GM12865 (cell line): ENCODE measurements at regions not wholly inside any gene's neighbourhood (a gene's known extent, or its start where the extent isn't known, plus 50 kb on each side); places are given as distances from the start of the nearest gene placed in this dataset.
"Not testable (repeated sequence)": the region's sequence is repeated elsewhere in the genome, so short reads cannot be mapped to it uniquely, and the experiment has no call there.

Source experiments
- DNase-seq: peaks from one replicate; pipeline ENCODE4 v3.0.0; 2010; ENCODE audit warnings: low read depth
- H3K4me3 ChIP-seq: 2 replicates; pipeline ENCODE4 v1.5.1; 2011; ENCODE audit warnings: mild to moderate bottlenecking, low read depth, low read length, control low read depth
- TF ChIP-seq, protein P1 (sequence below): IDR thresholded peaks from 2 replicates; pipeline ENCODE4 v1.5.1; 2011; ENCODE audit warnings: low read length, control low read depth, low read depth, inconsistent platforms; ENCODE audit not compliant: insufficient read depth; ENCODE audit errors: missing control alignments

DNA sequence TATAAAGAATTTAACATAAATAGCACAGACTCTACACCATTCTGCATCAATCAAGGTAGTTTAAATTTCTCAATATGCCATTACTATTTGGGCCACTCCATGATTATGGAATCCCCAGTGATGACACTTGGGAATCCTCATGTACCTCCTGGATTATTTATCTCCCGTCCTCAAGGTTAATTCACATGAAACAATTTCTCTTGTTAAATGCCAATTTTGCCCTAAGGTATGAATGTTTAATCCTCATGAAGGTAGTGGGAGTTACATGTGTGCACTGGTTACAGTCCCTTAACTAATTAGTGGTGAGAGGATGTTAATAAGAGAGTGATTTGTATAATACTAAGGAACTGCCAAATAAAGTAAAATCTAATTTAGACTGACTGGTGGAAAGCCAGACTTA lies 372.3 kb upstream of the MDFIC2 start:
- no peak overlapping the region for H3K4me3 ChIP-seq
- TF ChIP-seq, protein P1, sequence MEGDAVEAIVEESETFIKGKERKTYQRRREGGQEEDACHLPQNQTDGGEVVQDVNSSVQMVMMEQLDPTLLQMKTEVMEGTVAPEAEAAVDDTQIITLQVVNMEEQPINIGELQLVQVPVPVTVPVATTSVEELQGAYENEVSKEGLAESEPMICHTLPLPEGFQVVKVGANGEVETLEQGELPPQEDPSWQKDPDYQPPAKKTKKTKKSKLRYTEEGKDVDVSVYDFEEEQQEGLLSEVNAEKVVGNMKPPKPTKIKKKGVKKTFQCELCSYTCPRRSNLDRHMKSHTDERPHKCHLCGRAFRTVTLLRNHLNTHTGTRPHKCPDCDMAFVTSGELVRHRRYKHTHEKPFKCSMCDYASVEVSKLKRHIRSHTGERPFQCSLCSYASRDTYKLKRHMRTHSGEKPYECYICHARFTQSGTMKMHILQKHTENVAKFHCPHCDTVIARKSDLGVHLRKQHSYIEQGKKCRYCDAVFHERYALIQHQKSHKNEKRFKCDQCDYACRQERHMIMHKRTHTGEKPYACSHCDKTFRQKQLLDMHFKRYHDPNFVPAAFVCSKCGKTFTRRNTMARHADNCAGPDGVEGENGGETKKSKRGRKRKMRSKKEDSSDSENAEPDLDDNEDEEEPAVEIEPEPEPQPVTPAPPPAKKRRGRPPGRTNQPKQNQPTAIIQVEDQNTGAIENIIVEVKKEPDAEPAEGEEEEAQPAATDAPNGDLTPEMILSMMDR = no peak
- DNase-seq = no peak

DNA sequence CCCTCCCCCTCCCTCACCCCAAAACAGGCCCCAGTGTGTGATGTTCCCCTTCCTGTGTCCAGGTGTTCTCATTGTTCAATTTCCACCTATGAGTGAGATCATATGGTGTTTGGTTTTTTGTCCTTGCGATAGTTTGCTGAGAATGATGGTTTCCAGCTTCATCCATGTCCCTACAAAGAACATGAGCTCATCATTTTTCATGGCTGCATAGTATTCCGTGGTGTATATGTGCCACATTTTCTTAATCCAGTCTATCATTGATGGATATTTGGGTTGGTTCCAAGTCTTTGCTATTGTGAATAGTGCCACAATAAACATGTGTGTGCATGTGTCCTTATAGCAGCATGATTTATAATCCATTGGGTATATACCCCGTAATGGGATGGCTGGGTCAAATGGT lies 363.4 kb upstream of the MDFIC2 start:
- H3K4me3 ChIP-seq, DNase-seq: not testable (repeated sequence)

DNA sequence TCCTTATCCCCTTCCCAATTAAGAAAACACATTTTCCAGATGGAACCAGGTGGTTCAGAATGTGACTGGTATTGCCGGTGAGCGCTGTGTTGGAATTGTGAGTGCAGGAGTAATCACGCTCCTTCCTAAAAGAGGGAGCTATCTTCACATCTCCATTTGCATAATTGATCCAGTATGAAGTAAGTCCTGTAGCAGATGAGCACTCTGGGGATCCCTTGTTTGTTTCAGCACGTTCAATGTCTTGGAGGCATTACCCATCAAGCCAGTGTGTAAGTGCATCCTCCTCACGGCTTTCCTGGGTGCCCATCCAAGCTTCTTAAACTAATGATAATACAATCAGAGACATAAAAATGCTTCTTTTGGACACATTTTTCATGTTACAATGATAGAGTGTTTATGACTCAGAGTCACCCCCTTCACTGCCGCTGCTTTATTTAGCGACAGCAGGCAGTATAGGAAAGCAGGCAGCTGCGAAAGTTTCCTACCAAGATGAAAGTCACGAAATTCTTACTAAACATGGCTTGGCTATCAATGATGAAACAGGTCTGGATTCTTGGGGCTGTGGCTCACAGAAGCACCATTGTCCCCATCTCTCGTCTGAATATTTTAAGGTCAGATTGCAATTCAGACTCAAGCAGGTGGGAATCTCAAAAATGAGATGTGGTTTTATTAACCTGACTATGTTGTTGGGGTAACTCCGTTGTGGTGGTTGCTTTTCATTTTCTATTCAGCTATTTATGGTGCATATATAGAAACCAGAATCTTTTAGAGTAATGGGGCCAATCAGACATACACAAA lies 346.3 kb upstream of the MDFIC2 start:
- TF ChIP-seq, protein P1 = no peak
- H3K4me3 ChIP-seq = no peak overlapping the region
- no peak for DNase-seq

DNA sequence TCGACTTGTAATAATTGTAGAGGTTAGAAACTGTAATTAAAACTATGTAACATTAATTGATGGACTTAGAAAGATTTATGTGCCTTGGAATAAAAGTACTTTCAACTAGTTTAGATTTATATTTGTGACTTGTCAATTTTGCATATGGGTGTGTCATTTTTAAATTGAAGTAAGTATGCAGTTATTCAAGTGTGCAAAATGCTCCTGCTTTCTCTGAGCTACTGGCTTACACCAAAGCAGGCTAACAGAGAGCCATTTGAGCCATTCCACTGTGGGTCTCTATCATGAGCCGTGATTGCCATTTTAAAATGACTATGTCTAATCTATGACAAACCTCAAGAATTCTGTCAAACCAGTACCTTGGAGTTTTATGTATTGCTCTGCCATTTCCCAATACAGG lies 345.0 kb upstream of the MDFIC2 start:
- no peak for DNase-seq
- TF ChIP-seq, protein P1 = no peak

DNA sequence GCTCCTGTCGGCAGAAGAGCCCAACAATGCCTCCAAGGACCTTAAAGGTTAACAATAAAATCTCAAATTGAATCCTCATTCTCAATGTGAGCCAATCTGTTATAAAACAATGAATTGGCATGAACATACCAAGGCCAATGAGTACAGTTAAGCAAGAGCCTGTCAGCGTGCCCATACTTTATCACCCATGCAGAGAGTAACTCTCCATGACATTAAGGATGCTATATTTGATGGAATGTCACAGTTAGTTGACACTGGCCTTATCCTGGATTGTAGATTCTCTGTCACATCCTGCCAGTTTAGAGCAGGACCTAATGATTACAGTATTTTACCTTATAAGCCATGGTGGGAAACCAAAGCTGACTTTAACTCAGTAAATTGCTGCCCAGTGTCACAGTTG lies 335.4 kb upstream of the MDFIC2 start:
- TF ChIP-seq, protein P1 = no peak
- H3K4me3 ChIP-seq = no peak overlapping the region
- DNase-seq = no peak

More for the DNA sequence above, 345.0 kb upstream of the MDFIC2 start:
- no peak overlapping the region for H3K4me3 ChIP-seq

DNA sequence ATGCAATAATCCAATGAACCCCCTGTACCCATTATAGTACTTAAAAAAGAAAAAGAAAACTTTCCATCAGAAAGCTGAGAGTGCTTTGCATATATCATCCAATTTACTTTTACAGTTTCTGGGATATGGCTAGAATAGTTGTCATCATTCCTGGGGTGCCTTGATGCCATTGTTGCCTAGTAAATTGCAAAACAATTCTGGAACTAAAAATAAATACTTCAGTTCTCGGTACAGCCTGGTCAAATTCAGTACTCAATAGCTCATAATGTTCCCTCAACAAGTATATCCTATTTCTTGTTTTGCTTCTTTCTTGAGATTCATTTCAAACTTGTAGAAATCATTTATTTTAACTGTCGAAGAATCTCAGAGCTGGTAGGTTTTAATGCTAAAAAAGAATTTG lies 334.7 kb upstream of the MDFIC2 start:
- no peak for DNase-seq
- TF ChIP-seq, protein P1 = no peak
- no peak overlapping the region for H3K4me3 ChIP-seq

DNA sequence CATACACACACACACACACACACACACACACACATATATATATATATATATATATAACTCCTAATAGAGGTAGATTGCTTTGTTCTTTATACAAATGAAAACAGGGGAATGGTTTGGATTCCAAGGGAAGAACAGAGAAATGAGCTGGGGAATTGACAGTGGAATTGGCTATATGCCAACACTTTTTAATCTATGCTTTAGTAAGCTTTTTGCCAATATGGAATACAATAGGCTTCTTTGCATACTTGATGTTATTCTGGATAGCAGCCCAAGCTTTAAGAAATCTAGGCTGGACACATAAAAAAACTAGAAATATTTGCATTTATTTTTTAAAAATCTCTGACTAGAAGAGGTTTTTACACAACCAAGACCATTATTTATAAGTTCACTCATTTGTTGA lies 334.2 kb upstream of the MDFIC2 start:
- DNase-seq = no peak
- TF ChIP-seq, protein P1 = no peak
- no peak overlapping the region for H3K4me3 ChIP-seq

DNA sequence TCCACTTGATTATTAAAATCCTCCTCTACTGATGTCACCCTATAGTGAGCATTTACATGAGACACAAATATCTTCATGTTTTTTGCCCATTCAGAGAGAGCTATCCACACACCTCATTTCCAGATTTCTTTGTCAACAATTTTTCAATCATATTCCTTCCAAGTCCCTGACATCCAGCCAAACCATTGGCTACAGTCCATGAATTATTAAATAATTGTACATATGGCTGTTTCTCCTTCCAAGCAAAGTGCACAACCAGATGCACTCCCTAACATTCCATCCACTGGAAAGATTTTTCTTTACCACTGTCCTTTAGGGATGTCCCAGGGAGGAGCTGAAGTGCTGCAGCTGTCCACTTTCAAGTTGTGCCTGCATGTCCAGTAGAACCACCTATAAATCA lies 328.0 kb upstream of the MDFIC2 start:
- TF ChIP-seq, protein P1 = no peak
- DNase-seq = no peak

More for the DNA sequence above, 328.0 kb upstream of the MDFIC2 start:
- H3K4me3 ChIP-seq = no peak overlapping the region
